ENCODE measurements at regions not wholly inside any gene's neighbourhood (a gene's known extent, or its start where the extent isn't known, plus 50 kb on each side); places are given as distances from the start of the nearest gene placed in this dataset.

DNA sequence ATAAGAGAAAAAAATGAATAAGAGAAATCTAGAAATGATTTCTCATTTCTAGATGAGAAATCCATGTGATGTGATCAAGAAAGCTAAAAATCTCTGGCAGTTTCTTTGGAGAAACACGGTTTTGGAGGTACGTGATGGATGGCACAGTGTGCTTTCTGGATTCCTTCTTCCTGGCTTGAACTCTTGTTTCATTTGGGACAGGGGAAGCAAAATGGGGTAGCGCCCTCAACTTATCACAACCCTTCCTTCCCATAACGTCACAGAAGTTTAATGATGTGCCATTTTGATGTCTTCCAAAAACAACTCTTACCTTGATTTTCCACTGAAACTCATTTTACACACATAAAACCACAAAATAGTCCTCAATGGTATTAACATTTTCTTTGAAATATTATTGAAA is 1037.3 kb downstream of the ROBO2 start:
- ATAC-seq (no peak), DNase-seq (no peak)
- Histone ChIP-seq H3K36me3 (ENCODE audit: low read depth) (no peaks in the 10 kb centered on the region), H3K4me1 (ENCODE audit: low read depth) (no peaks in the 10 kb centered on the region), H3K4me3 (no peak overlapping the region), H3K9me3 (no peaks in the 10 kb centered on the region)
- intact Hi-C loops (cut with DNase I, micrococcal nuclease): no loop called here
- TF ChIP-seq, protein P1, sequence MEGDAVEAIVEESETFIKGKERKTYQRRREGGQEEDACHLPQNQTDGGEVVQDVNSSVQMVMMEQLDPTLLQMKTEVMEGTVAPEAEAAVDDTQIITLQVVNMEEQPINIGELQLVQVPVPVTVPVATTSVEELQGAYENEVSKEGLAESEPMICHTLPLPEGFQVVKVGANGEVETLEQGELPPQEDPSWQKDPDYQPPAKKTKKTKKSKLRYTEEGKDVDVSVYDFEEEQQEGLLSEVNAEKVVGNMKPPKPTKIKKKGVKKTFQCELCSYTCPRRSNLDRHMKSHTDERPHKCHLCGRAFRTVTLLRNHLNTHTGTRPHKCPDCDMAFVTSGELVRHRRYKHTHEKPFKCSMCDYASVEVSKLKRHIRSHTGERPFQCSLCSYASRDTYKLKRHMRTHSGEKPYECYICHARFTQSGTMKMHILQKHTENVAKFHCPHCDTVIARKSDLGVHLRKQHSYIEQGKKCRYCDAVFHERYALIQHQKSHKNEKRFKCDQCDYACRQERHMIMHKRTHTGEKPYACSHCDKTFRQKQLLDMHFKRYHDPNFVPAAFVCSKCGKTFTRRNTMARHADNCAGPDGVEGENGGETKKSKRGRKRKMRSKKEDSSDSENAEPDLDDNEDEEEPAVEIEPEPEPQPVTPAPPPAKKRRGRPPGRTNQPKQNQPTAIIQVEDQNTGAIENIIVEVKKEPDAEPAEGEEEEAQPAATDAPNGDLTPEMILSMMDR (IDR thresholded peaks at IDR 0.05): no peak

DNA sequence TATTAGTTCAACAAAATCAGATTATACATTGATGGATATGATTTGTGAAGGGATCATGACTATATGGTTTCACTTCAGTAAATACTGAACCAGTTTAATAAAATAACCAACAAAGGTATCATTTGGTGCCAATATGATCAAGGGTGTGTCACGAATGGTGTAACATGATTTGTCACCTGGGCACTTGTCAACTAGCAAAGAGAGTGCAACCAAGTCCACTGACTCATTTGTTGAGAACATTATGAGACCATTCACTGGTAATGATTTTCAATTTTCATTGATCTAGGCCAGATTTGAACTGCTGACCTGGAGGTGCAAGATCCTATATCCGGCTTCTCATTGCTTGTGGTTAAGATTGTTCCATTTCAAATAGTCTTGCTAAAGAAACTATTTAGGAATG is 1037.9 kb downstream of the ROBO2 start:
- TF ChIP-seq, protein P1 (IDR thresholded peaks at IDR 0.05): no peak
- no peaks in the 10 kb centered on the region for H3K4me1 ChIP-seq (ENCODE audit: low read depth)
- H3K4me3 ChIP-seq: no peak overlapping the region
- no peak for ATAC-seq
- intact Hi-C loops (cut with DNase I, micrococcal nuclease): no loop called here
- H3K9me3 ChIP-seq: no peaks in the 10 kb centered on the region
- no peaks in the 10 kb centered on the region for H3K36me3 ChIP-seq (ENCODE audit: low read depth)
- DNase-seq: no peak

DNA sequence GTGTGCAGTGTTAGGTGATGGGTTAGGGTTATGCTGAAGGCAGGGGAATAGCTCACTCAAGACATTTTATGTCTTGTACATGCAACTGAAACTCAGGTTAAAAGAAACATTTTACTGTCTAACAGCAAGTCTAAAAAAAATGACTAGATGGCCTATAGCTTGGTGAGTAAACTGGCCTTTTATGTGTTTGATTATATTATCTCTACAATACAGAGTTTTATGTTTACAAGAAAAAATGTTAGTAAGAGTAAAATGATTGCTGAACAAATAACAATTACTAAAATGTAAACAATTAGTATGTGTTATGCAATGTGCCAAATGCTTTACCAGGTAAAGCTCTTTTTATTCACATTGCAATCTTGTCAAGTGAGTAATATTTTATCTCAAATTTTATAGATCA is 1039.6 kb downstream of the ROBO2 start:
- TF ChIP-seq, protein P1 (IDR thresholded peaks at IDR 0.05): no peak

DNA sequence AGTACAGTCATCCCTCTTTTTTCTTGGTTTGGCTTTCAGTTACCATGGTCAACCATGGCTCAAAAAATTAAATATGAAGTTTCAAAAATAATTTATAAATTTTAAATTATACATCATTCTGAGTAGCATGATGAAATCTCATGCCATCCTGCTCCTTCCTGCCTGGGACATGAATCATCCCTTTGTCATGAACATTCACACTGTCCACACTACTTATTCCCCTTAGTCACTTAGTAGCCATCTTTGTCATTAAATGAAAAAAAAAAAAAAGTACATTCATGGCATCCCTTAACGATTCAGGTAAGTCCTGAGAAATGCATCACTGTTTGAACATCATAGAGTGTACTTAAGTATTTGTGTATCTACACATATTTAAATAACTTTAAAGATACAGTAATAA is 1046.3 kb downstream of the ROBO2 start:
- DNase-seq: no peak
- no peak for ATAC-seq
- H3K36me3 ChIP-seq (ENCODE audit: low read depth): no peaks in the 10 kb centered on the region
- no peaks in the 10 kb centered on the region for H3K9me3 ChIP-seq
- intact Hi-C loops (cut with DNase I, micrococcal nuclease): no loop called here
- H3K4me3 ChIP-seq: no peak overlapping the region
- TF ChIP-seq, protein P1 (IDR thresholded peaks at IDR 0.05): no peak
- H3K4me1 ChIP-seq (ENCODE audit: low read depth): no peaks in the 10 kb centered on the region

More for the DNA sequence above, 1039.6 kb downstream of the ROBO2 start:
- Histone ChIP-seq H3K9me3 (no peaks in the 10 kb centered on the region), H3K4me3 (no peak overlapping the region), H3K4me1 (ENCODE audit: low read depth) (no peaks in the 10 kb centered on the region), H3K36me3 (ENCODE audit: low read depth) (no peaks in the 10 kb centered on the region)
- DNase-seq (no peak), ATAC-seq (no peak)
- intact Hi-C loops (cut with DNase I, micrococcal nuclease): no loop called here

DNA sequence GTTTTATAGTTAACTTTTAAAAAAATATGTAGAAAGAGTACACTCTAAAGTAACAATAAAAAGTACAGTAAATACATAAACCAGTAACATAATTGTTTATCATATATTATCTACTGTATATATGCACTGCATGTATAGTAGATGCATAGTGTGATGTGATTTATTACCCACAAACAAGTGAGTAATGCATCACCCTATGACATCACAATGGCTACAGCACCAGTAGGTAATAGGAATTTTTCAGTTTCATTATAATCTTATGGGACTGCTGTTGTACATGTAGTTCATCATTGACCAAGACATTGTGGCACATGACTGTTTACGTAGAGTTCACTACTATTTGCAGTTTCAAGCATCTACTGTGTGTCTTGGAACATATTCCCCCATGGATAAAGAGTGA is 1047.2 kb downstream of the ROBO2 start:
- Histone ChIP-seq H3K9me3 (no peaks in the 10 kb centered on the region), H3K4me3 (no peak overlapping the region), H3K36me3 (ENCODE audit: low read depth) (no peaks in the 10 kb centered on the region), H3K4me1 (ENCODE audit: low read depth) (no peaks in the 10 kb centered on the region)
- DNase-seq (no peak), ATAC-seq (no peak)
- TF ChIP-seq, protein P1 (IDR thresholded peaks at IDR 0.05): no peak
- intact Hi-C loops (cut with DNase I, micrococcal nuclease): no loop called here

DNA sequence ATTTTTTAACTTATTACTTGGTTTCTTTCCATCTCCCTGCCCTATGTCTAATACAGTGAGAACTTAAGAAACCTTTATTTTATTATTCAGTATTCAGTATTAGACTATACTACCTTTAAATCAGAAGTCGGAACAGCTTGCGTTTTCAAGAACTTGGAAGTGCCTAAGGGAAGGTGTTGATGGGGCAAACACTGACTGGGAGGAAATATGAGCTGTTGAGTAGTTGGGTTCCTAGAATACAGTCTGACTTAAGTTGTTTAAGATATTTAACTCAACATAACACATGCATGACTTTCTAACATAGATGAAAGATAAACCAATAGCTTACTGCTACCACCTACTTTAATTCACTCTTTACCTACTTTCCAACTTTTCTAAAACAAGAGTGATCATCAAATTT is 1048.1 kb downstream of the ROBO2 start:
- DNase-seq: no peak
- intact Hi-C loops (cut with DNase I, micrococcal nuclease): no loop called here
- TF ChIP-seq, protein P1 (IDR thresholded peaks at IDR 0.05): no peak
- Histone ChIP-seq H3K36me3 (ENCODE audit: low read depth) (no peaks in the 10 kb centered on the region), H3K4me1 (ENCODE audit: low read depth) (no peaks in the 10 kb centered on the region), H3K4me3 (no peak overlapping the region), H3K9me3 (no peaks in the 10 kb centered on the region)
- ATAC-seq: no peak

Data from mucosa of descending colon (tissue), 3 donors.